ENCODE measurements at regions not wholly inside any gene's neighbourhood (a gene's known extent, or its start where the extent isn't known, plus 50 kb on each side); places are given as distances from the start of the nearest gene placed in this dataset.

DNA sequence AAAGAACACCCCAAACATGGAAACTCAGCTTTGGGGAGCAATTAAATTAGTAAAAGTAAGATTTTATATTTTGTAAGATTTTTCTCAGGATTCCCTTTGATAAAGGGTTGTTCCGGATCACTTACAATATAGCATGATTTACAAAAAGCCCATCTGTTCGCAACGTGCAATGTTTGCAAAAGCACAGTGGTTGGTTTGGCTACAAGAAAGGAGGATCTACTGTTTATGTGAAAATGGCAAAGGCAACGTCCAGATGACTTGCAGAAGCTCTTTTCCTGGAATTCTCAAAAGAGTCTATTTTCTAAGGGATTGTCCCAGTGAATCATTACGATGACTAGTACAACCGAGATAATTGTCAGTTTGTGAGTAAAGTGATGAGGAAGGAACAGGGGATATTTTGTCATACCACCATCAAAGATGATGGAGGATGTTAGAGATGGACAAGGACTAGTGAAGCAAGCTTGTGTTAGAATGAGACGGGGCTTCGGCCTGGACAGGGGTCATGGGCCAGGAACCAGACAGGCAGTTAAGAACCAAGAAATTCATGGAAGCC, 71.6 kb downstream of the CRYGS start:
- 94 to 95% methylated on average over 8 of the region's 8 CpGs for WGBS, 2 donors
- ATAC-seq (ENCODE audit: low FRiP score) (no peak), DNase-seq (no peak)
- Histone ChIP-seq H3K4me3 (ENCODE audit: low read length in 2 of 2) (no peak overlapping the region), H3K36me3 (ENCODE audit: control insufficient read depth in 1 of 2, insufficient read depth in 2 of 2, low read length in 1 of 2) (no peaks in the 10 kb centered on the region), H3K27ac (ENCODE audit: low read depth in 1 of 2, low read length in 2 of 2) (no peak overlapping the region), H3K27me3 (ENCODE audit: control insufficient read depth in 1 of 2, insufficient read depth in 2 of 2, low read length in 1 of 2) (no peaks in the 10 kb centered on the region), H3K9me3 (ENCODE audit: control insufficient read depth, low read length) (no peaks in the 10 kb centered on the region), H3K4me1 (ENCODE audit: control insufficient read depth in 1 of 2, insufficient read depth in 2 of 2, low read length in 2 of 2) (no peaks in the 10 kb centered on the region)
- intact Hi-C loops (cut with DNase I): no loop called here

DNA sequence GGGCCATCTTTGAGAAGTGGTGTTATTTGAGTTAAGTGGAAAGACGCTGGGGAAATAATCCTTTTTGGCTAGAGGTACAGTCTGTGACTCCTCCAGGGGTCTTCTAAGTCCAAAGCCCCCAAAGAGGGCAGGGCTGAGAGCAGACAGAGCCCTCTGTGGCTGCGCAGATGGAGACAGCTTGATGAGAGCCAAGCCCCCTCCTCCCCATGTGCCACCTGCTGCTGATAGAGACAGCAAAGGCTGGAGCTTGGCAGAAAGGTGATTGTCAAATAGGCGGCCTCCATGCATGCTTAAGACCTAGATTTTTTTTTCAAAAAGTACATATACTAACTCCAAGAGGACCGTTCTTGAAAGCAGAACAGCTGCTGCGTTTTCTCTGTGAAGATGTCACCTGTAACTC, 72.4 kb downstream of the CRYGS start:
- H3K9me3 ChIP-seq (ENCODE audit: control insufficient read depth, low read length): no peaks in the 10 kb centered on the region
- no peaks in the 10 kb centered on the region for H3K4me1 ChIP-seq (ENCODE audit: control insufficient read depth in 1 of 2, insufficient read depth in 2 of 2, low read length in 2 of 2)
- H3K4me3 ChIP-seq (ENCODE audit: low read length in 2 of 2): no peak overlapping the region
- no peaks in the 10 kb centered on the region for H3K36me3 ChIP-seq (ENCODE audit: control insufficient read depth in 1 of 2, insufficient read depth in 2 of 2, low read length in 1 of 2)
- no peaks in the 10 kb centered on the region for H3K27me3 ChIP-seq (ENCODE audit: control insufficient read depth in 1 of 2, insufficient read depth in 2 of 2, low read length in 1 of 2)
- 92 to 95% methylated on average over 5 of the region's 5 CpGs for WGBS, 2 donors
- intact Hi-C loops (cut with DNase I): no loop called here
- ATAC-seq (ENCODE audit: low FRiP score) (no peak), DNase-seq (no peak)
- no peak overlapping the region for H3K27ac ChIP-seq (ENCODE audit: low read depth in 1 of 2, low read length in 2 of 2)

DNA sequence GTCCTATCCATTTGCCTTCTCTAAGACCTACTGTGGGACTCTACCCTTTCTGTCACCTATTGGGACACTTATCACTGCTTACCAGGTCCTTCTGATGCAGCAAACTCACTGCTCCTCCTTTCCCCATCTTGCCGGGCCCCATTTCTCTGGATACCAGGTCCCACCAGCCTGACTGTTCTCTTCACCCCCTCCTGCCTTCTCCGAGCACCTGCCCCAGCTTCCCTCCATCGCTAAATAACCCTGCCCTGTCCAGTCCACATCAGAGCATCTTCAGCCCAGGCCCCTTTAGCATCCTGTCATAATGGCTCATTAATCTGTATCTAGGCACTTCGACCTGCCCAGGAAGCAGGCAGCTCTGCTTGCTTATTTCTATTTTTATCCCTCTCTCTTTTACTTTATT, 74.7 kb downstream of the CRYGS start:
- H3K27ac ChIP-seq (ENCODE audit: low read depth in 1 of 2, low read length in 2 of 2): no peak overlapping the region
- no peak for ATAC-seq (ENCODE audit: low FRiP score)
- H3K4me3 ChIP-seq (ENCODE audit: low read length in 2 of 2): no peak overlapping the region

DNA sequence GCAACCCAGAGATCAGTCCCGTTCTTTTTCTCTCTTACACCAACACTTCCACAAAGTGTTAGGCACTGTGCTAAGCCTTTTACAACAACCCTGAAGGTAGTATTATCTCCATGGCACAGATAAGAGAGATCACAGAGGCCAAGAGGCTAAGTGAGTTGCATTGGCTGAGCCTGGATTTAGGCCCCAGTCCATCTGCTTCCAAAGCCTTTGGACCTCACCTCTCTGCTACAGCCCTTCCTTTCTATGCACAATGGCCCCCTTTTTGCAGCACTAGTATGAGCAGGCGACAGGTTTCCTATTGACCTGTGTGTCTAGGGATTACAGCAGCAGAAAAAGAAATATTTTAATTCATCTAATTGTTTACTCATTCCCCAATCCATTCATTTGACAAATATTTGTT, 76.2 kb downstream of the CRYGS start:
- Histone ChIP-seq H3K4me3 (ENCODE audit: low read length in 2 of 2) (no peak overlapping the region), H3K36me3 (ENCODE audit: control insufficient read depth in 1 of 2, insufficient read depth in 2 of 2, low read length in 1 of 2) (no peaks in the 10 kb centered on the region), H3K27me3 (ENCODE audit: control insufficient read depth in 1 of 2, insufficient read depth in 2 of 2, low read length in 1 of 2) (no peaks in the 10 kb centered on the region), H3K9me3 (ENCODE audit: control insufficient read depth, low read length) (peaks cover 2% of the 10 kb centered on the region), H3K4me1 (ENCODE audit: control insufficient read depth in 1 of 2, insufficient read depth in 2 of 2, low read length in 2 of 2) (no peaks in the 10 kb centered on the region), H3K27ac (ENCODE audit: low read depth in 1 of 2, low read length in 2 of 2) (no peak overlapping the region)
- intact Hi-C loops (cut with DNase I): no loop called here
- DNase-seq (no peak), ATAC-seq (ENCODE audit: low FRiP score) (no peak)
- WGBS, 2 donors: 93 to 96% methylated on average over 2 of the region's 2 CpGs

More for the DNA sequence above, 74.7 kb downstream of the CRYGS start:
- no peaks in the 10 kb centered on the region for H3K36me3 ChIP-seq (ENCODE audit: control insufficient read depth in 1 of 2, insufficient read depth in 2 of 2, low read length in 1 of 2)
- H3K4me1 ChIP-seq (ENCODE audit: control insufficient read depth in 1 of 2, insufficient read depth in 2 of 2, low read length in 2 of 2): no peaks in the 10 kb centered on the region
- no peaks in the 10 kb centered on the region for H3K9me3 ChIP-seq (ENCODE audit: control insufficient read depth, low read length)
- intact Hi-C loops (cut with DNase I): no loop called here
- no peak for DNase-seq
- H3K27me3 ChIP-seq (ENCODE audit: control insufficient read depth in 1 of 2, insufficient read depth in 2 of 2, low read length in 1 of 2): no peaks in the 10 kb centered on the region
- 83 to 86% methylated on average over 4 of the region's 4 CpGs for WGBS, 2 donors

DNA sequence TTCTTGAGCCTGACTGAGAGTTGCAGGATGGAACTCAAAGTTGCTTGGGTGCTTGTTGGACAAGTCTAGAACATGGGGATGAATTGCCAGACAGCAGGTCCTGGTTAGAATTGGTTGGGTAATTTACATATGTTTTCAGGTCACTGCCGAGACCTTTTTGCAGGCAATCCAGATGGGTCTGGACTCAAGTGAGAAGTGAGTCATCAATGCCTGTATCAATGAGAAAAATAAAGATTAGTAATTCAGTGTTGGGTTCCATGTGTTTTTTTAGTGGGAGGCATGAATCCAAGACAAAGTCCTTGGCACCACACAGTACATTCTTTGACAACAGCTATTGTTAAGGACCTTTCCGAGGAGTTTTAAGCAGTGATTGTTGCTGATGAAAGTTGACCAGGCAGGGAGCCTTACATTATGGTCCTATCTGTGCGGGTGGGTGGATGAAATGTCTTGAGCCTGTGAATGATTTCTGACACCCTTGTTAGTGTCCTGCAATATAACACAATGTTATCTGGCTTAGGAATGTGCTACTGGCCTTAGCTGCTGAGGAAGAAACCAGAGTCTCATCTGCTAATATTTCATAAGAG, 77.7 kb downstream of the CRYGS start:
- WGBS, 2 donors: 45 to 53% methylated on average over 3 of the region's 3 CpGs
- Histone ChIP-seq H3K36me3 (ENCODE audit: control insufficient read depth in 1 of 2, insufficient read depth in 2 of 2, low read length in 1 of 2) (no peaks in the 10 kb centered on the region), H3K4me1 (ENCODE audit: control insufficient read depth in 1 of 2, insufficient read depth in 2 of 2, low read length in 2 of 2) (no peaks in the 10 kb centered on the region), H3K9me3 (ENCODE audit: control insufficient read depth, low read length) (peaks cover 2% of the 10 kb centered on the region), H3K4me3 (ENCODE audit: low read length in 2 of 2) (no peak overlapping the region), H3K27ac (ENCODE audit: low read depth in 1 of 2, low read length in 2 of 2) (no peak overlapping the region), H3K27me3 (ENCODE audit: control insufficient read depth in 1 of 2, insufficient read depth in 2 of 2, low read length in 1 of 2) (no peaks in the 10 kb centered on the region)
- ATAC-seq (ENCODE audit: low FRiP score) (no peak), DNase-seq (no peak)
- intact Hi-C loops (cut with DNase I): no loop called here

DNA sequence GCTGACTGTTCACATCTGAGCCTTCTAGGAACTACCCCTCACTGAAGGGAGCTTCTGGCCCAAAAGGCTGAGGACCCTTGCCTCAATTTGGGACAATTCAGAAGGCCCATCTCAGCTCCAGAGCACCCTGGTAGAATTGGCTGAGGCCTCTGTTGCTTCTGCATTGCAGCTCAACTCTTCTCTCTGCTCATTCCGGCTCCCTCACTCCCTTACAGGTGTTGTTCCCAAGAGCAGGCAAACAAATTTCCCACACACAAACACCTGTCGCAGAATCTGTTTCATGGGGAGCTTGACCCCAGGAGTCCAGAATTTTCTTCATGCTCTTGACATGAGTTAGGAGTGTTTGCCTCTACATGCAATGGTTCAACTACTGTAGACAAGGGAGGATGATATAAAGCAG, 78.7 kb downstream of the CRYGS start:
- Histone ChIP-seq H3K4me1 (ENCODE audit: control insufficient read depth in 1 of 2, insufficient read depth in 2 of 2, low read length in 2 of 2) (no peaks in the 10 kb centered on the region), H3K9me3 (ENCODE audit: control insufficient read depth, low read length) (peaks cover 2% of the 10 kb centered on the region), H3K27me3 (ENCODE audit: control insufficient read depth in 1 of 2, insufficient read depth in 2 of 2, low read length in 1 of 2) (no peaks in the 10 kb centered on the region), H3K27ac (ENCODE audit: low read depth in 1 of 2, low read length in 2 of 2) (no peak overlapping the region), H3K4me3 (ENCODE audit: low read length in 2 of 2) (no peak overlapping the region), H3K36me3 (ENCODE audit: control insufficient read depth in 1 of 2, insufficient read depth in 2 of 2, low read length in 1 of 2) (no peaks in the 10 kb centered on the region)
- ATAC-seq (ENCODE audit: low FRiP score): no peak
- DNase-seq: no peak
- intact Hi-C loops (cut with DNase I): no loop called here
- WGBS, 2 donors: 98 to 100% methylated on average over 2 of the region's 2 CpGs

DNA sequence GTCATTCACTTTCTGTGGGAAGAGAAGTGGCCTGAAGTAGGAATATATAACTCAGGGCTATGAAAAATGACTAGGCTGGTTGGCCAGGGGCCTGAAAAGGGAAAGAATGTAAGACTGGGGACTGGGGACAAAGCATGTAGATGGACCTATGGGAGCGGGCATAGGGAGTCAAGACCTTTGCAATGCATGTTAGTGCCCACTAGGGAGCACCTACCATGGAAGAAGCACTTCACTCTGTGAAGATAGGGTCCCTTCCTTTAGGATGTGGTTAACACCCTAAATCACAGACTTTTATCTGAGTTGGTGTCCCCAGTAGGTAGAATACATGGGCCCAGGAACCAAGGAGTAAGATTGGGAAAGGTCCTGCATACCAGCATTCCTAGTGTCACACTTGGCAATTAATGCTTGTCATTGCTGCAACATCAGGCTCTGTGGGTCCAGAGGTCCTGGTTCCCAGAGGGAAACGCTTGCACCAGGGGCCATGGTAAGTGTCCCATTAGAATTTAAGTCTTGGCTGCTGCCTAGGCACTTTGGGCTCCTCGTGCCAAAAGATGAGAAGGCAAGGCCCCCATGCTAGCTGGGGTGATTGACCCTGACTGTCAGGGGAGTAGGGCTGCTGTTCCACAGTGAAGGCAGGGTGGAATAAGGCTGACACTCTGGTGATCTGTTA, 79.6 kb downstream of the CRYGS start:
- no peaks in the 10 kb centered on the region for H3K27me3 ChIP-seq (ENCODE audit: control insufficient read depth in 1 of 2, insufficient read depth in 2 of 2, low read length in 1 of 2)
- H3K27ac ChIP-seq (ENCODE audit: low read depth in 1 of 2, low read length in 2 of 2): no peak overlapping the region
- H3K4me3 ChIP-seq (ENCODE audit: low read length in 2 of 2): no peak overlapping the region
- H3K36me3 ChIP-seq (ENCODE audit: control insufficient read depth in 1 of 2, insufficient read depth in 2 of 2, low read length in 1 of 2): no peaks in the 10 kb centered on the region
- DNase-seq (no peak), ATAC-seq (ENCODE audit: low FRiP score) (no peak)
- no peaks in the 10 kb centered on the region for H3K4me1 ChIP-seq (ENCODE audit: control insufficient read depth in 1 of 2, insufficient read depth in 2 of 2, low read length in 2 of 2)
- WGBS, 2 donors: 81 to 91% methylated on average over 3 of the region's 3 CpGs
- intact Hi-C loops (cut with DNase I): no loop called here
- peaks cover 2% of the 10 kb centered on the region for H3K9me3 ChIP-seq (ENCODE audit: control insufficient read depth, low read length)

DNA sequence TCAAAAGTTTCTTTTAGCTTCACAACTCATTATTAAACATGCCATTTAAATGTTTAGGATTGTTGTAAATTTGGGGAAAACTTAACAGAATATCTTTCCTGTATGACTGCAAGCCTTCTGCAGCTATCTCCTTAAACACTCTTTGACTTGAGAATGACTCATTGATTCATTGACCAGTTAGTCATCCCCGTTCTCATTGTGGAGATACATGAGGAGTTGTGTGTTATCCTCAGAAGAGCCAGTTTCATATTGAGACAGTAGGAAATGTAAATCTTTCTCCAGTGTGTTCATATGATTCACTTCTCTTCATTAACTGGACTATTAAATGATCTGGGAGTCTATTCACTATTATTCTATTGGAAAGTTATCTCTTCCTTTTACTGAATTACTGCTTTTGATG, 83.0 kb downstream of the CRYGS start:
- no peaks in the 10 kb centered on the region for H3K27me3 ChIP-seq (ENCODE audit: control insufficient read depth in 1 of 2, insufficient read depth in 2 of 2, low read length in 1 of 2)
- H3K4me3 ChIP-seq (ENCODE audit: low read length in 2 of 2): no peak overlapping the region
- H3K27ac ChIP-seq (ENCODE audit: low read depth in 1 of 2, low read length in 2 of 2): no peak overlapping the region
- intact Hi-C loops (cut with DNase I): no loop called here
- DNase-seq (no peak), ATAC-seq (ENCODE audit: low FRiP score) (no peak)
- peaks cover 2% of the 10 kb centered on the region for H3K9me3 ChIP-seq (ENCODE audit: control insufficient read depth, low read length)
- 71 to 77% methylated on average over 1 of the region's 1 CpG for WGBS, 2 donors
- H3K4me1 ChIP-seq (ENCODE audit: control insufficient read depth in 1 of 2, insufficient read depth in 2 of 2, low read length in 2 of 2): no peaks in the 10 kb centered on the region
- no peaks in the 10 kb centered on the region for H3K36me3 ChIP-seq (ENCODE audit: control insufficient read depth in 1 of 2, insufficient read depth in 2 of 2, low read length in 1 of 2)

DNA sequence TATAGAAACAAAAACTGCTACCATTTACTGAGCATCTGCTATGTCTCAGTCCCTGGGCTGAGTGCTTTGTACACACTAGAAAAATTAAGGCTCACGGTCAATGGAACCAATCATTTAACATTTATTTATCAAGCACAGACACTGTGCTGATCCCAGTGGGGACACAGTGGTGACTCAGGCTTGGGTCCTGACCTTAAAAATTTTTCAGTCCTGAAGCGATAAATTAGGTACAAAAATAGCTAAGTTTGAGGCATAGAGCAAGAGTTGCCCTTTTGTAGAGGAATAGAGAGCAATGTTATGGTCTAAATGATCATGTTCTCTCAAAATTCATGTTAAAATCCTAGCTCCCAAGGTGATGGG, 85.1 kb downstream of the CRYGS start:
- Histone ChIP-seq H3K4me3 (ENCODE audit: low read length in 2 of 2) (no peak overlapping the region), H3K9me3 (ENCODE audit: control insufficient read depth, low read length) (peaks cover 2% of the 10 kb centered on the region), H3K4me1 (ENCODE audit: control insufficient read depth in 1 of 2, insufficient read depth in 2 of 2, low read length in 2 of 2) (no peaks in the 10 kb centered on the region), H3K27me3 (ENCODE audit: control insufficient read depth in 1 of 2, insufficient read depth in 2 of 2, low read length in 1 of 2) (no peaks in the 10 kb centered on the region), H3K27ac (ENCODE audit: low read depth in 1 of 2, low read length in 2 of 2) (no peak overlapping the region), H3K36me3 (ENCODE audit: control insufficient read depth in 1 of 2, insufficient read depth in 2 of 2, low read length in 1 of 2) (no peaks in the 10 kb centered on the region)
- 72 to 76% methylated on average over 2 of the region's 2 CpGs for WGBS, 2 donors
- ATAC-seq (ENCODE audit: low FRiP score) (no peak), DNase-seq (no peak)
- intact Hi-C loops (cut with DNase I): no loop called here
